T-cell (primary cell): ENCODE measurements at regions not wholly inside any gene's neighbourhood (a gene's known extent, or its start where the extent isn't known, plus 50 kb on each side); places are given as distances from the start of the nearest gene placed in this dataset.

Source experiments
- ATAC-seq, 4 experiments: fragments of 200-7000 bp in 3 of 4; fragments of 150-1000 bp in 1 of 4; cut with Tn5 transposase; replicated peaks in 1 of 4; 1 replicate in 3 of 4; 2 replicates in 1 of 4; pipeline ENCODE4 v1.10.0; 2021; ENCODE audit warnings: moderate library complexity in 3 of 4, mild to moderate bottlenecking in 2 of 4, moderate number of reproducible peaks in 1 of 4
- CTCF ChIA-PET, 2 donors: fragments of 300-600 bp; sonication (Branson Sonifier 250); formaldehyde crosslinking; loops; one replicate each; lab custom pipeline; 2022; ENCODE audit warnings: antibody characterized with exemption in 2 of 2; lab: Charles Lee
- POLR2A ChIA-PET, 2 donors: fragments of 300-600 bp; sonication (Branson Sonifier 250); formaldehyde crosslinking; loops; one replicate each; lab custom pipeline; 2022; ENCODE audit warnings: antibody characterized with exemption in 2 of 2; lab: Charles Lee
- DNase-seq, 35 experiments: peaks; one replicate each; pipeline versions ENCODE4 v3.0.0 to v3.0.0-alpha.2; 2013 to 2023
- H3K27ac ChIP-seq: one replicate; pipeline ENCODE4 v1.5.1; 2013; ENCODE audit warnings: low read length
- H3K27me3 ChIP-seq, 2 experiments: replicated peaks in 1 of 2; 1 replicate in 1 of 2; 2 replicates in 1 of 2; pipeline versions ENCODE4 v1.6.1 to v1.7.0; 2013; ENCODE audit warnings: low read length in 1 of 2, mixed read lengths in 1 of 2; ENCODE audit not compliant: control insufficient read depth in 2 of 2, insufficient read depth in 2 of 2; ENCODE audit errors: extremely low read depth in 1 of 2
- H3K36me3 ChIP-seq, 2 donors: 1 replicate in 1 of 2; 2 replicates in 1 of 2; pipeline versions ENCODE4 v1.6.1 to v1.7.0; 2013; ENCODE audit warnings: low read length in 1 of 2; ENCODE audit not compliant: control insufficient read depth in 2 of 2, insufficient read depth in 1 of 2; ENCODE audit errors: extremely low read depth in 1 of 2
- H3K4me1 ChIP-seq, 2 experiments: 1 replicate in 1 of 2; 2 replicates in 1 of 2; pipeline versions ENCODE4 v1.6.1 to v1.7.0; 2013; ENCODE audit warnings: low read length in 2 of 2, mixed read lengths in 1 of 2; ENCODE audit not compliant: insufficient read depth in 2 of 2, control insufficient read depth in 1 of 2; ENCODE audit errors: extremely low read depth in 1 of 2
- H3K4me3 ChIP-seq, 2 donors: 1 replicate in 1 of 2; 2 replicates in 1 of 2; pipeline versions ENCODE4 v1.5.1 to v1.7.0; 2013; ENCODE audit warnings: mild to moderate bottlenecking in 2 of 2, low read length in 1 of 2, moderate library complexity in 1 of 2; ENCODE audit not compliant: control insufficient read depth in 1 of 2; ENCODE audit errors: extremely low read depth in 1 of 2
- H3K9me3 ChIP-seq: 2 replicates; pipeline ENCODE4 v1.7.0; 2013
- H3K27ac Mint-ChIP-seq, 2 donors: one replicate each; pipeline ENCODE4 v1.8.0; 2020 to 2021; ENCODE audit warnings: mild to moderate bottlenecking in 2 of 2, mixed read lengths in 2 of 2
- H3K27me3 Mint-ChIP-seq, 2 donors: one replicate each; pipeline ENCODE4 v1.8.0; 2021 to 2022; ENCODE audit warnings: mixed read lengths in 2 of 2
- H3K36me3 Mint-ChIP-seq: one replicate; pipeline ENCODE4 v1.8.0; 2021; ENCODE audit warnings: mixed read lengths
- H3K4me1 Mint-ChIP-seq, 3 donors: one replicate each; pipeline ENCODE4 v1.8.0; 2020 to 2022; ENCODE audit warnings: mixed read lengths in 3 of 3, mild to moderate bottlenecking in 1 of 3
- H3K4me3 Mint-ChIP-seq, 3 donors: one replicate each; pipeline ENCODE4 v1.8.0; 2020 to 2022; ENCODE audit warnings: mild to moderate bottlenecking in 3 of 3, mixed read lengths in 3 of 3, moderate library complexity in 3 of 3
- H3K9me3 Mint-ChIP-seq, 3 donors: one replicate each; pipeline ENCODE4 v1.8.0; 2020 to 2022; ENCODE audit warnings: mixed read lengths in 3 of 3
- WGBS: methylation state at CpG from one replicate; pipeline ENCODE4 v1.1.5; 2013; ENCODE audit warnings: missing lambda C conversion rate; ENCODE audit not compliant: insufficient coverage; 5-methylcytosine and 5-hydroxymethylcytosine counted together

DNA sequence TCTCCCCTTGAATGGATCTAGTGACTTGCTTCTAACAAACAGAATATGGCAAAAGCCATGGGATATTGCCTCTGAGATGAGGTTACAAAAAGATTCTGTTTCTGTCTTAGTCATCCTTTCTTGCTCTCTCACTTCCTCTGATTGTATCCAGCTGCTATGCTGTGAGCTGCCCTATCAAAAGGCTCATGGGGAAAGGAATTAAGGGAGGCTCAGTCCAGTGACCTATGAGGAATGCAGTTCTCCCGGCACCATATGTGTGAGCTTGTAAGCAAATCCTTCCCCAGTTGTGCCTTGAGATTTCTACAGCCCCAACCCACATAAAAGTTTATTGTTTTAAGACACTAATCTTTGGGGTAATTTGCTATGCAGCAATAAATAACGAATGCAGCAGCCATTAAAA is 183.1 kb downstream of the KLHL28 start:
- Mint-ChIP-seq H3K4me3 (no peak overlapping the region), H3K4me1 (no peaks in the 10 kb centered on the region), H3K9me3 (no peaks in the 10 kb centered on the region), H3K36me3 (no peaks in the 10 kb centered on the region), H3K27ac (no peak overlapping the region), H3K27me3 (peaks cover 3 to 10% of the 10 kb centered on the region in 2 donors)
- H3K27ac ChIP-seq = no peak overlapping the region
- no peaks in the 10 kb centered on the region for H3K9me3 ChIP-seq
- no peaks in the 10 kb centered on the region for H3K36me3 ChIP-seq
- POLR2A ChIA-PET = no interaction called here
- no peak overlapping the region for H3K4me3 ChIP-seq
- H3K27me3 ChIP-seq = no peaks in the 10 kb centered on the region
- no peaks in the 10 kb centered on the region for H3K4me1 ChIP-seq
- 29% methylated on average over 1 of the region's 2 CpGs for WGBS
- no peak for DNase-seq
- no peak for ATAC-seq
- CTCF ChIA-PET = no interaction called here

GRCh38 chr14:44777584-44777983 is 184.2 kb downstream of the KLHL28 start:
- Mint-ChIP-seq H3K4me3 (no peak overlapping the region), H3K27me3 (peaks cover 0 to 4% of the 10 kb centered on the region in 2 donors), H3K27ac (no peak overlapping the region), H3K36me3 (no peaks in the 10 kb centered on the region), H3K9me3 (no peaks in the 10 kb centered on the region), H3K4me1 (no peaks in the 10 kb centered on the region)
- Histone ChIP-seq H3K36me3 (no peaks in the 10 kb centered on the region), H3K27me3 (no peaks in the 10 kb centered on the region), H3K4me3 (no peak overlapping the region), H3K4me1 (no peaks in the 10 kb centered on the region), H3K9me3 (no peaks in the 10 kb centered on the region), H3K27ac (no peak overlapping the region)
- WGBS = 39% methylated on average over 4 of the region's 5 CpGs
- ChIA-PET POLR2A (no interaction called here), CTCF (no interaction called here)
- ATAC-seq (no peak), DNase-seq (no peak)

GRCh38 chr14:44775248-44775647 is 186.5 kb downstream of the KLHL28 start:
- H3K27ac Mint-ChIP-seq = no peak overlapping the region
- Histone ChIP-seq H3K4me1 (no peaks in the 10 kb centered on the region), H3K4me3 (no peak overlapping the region), H3K36me3 (no peaks in the 10 kb centered on the region), H3K9me3 (no peaks in the 10 kb centered on the region), H3K27me3 (no peaks in the 10 kb centered on the region), H3K27ac (no peak overlapping the region)
- no peak for DNase-seq
- no peaks in the 10 kb centered on the region for H3K36me3 Mint-ChIP-seq
- CTCF ChIA-PET = no interaction called here
- H3K4me3 Mint-ChIP-seq = no peak overlapping the region
- 90% methylated on average over 2 of the region's 3 CpGs for WGBS
- H3K4me1 Mint-ChIP-seq = no peaks in the 10 kb centered on the region
- H3K27me3 Mint-ChIP-seq = peaks cover 0 to 7% of the 10 kb centered on the region in 2 donors
- no peaks in the 10 kb centered on the region for H3K9me3 Mint-ChIP-seq
- POLR2A ChIA-PET = no interaction called here
- ATAC-seq = no peak

GRCh38 chr14:44774396-44774795 is 187.4 kb downstream of the KLHL28 start:
- no peaks in the 10 kb centered on the region for H3K36me3 Mint-ChIP-seq
- H3K4me1 ChIP-seq = no peaks in the 10 kb centered on the region
- 25% methylated on average over 1 of the region's 2 CpGs for WGBS
- no peaks in the 10 kb centered on the region for H3K4me1 Mint-ChIP-seq
- H3K4me3 ChIP-seq = no peak overlapping the region
- H3K27me3 ChIP-seq = no peaks in the 10 kb centered on the region
- no peak for ATAC-seq
- H3K9me3 ChIP-seq = no peaks in the 10 kb centered on the region
- H3K27ac ChIP-seq = no peak overlapping the region
- no peak overlapping the region for H3K4me3 Mint-ChIP-seq
- ChIA-PET CTCF (no interaction called here), POLR2A (no interaction called here)
- no peak for DNase-seq
- no peaks in the 10 kb centered on the region for H3K9me3 Mint-ChIP-seq
- H3K36me3 ChIP-seq = no peaks in the 10 kb centered on the region
- no peak overlapping the region for H3K27ac Mint-ChIP-seq
- peaks cover 0 to 10% of the 10 kb centered on the region in 2 donors for H3K27me3 Mint-ChIP-seq

DNA sequence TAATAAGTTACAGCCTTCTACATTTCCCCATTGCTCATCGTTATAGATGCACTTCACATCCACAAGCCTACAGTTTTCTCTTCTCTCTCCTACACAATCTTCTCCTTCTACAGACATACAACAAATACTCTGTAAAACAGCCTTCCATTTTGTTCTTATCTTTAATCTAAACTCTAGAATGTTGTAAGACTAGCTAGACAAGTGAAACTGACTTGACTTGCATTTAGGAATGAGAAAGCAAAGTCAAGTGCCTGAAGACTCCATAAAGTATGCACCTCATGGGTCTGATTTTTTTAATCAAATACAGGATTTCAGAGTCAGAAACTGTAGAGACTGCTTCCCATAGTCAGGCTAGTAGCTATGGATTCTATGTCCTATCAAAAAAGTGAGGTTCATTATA is 190.3 kb downstream of the KLHL28 start:
- ATAC-seq = no peak
- no peaks in the 10 kb centered on the region for H3K9me3 Mint-ChIP-seq
- H3K27ac Mint-ChIP-seq = no peak overlapping the region
- no peaks in the 10 kb centered on the region for H3K36me3 Mint-ChIP-seq
- Histone ChIP-seq H3K27ac (no peak overlapping the region), H3K36me3 (no peaks in the 10 kb centered on the region), H3K9me3 (no peaks in the 10 kb centered on the region), H3K4me3 (no peak overlapping the region), H3K4me1 (no peaks in the 10 kb centered on the region), H3K27me3 (no peaks in the 10 kb centered on the region)
- peaks cover 0 to 10% of the 10 kb centered on the region in 2 donors for H3K27me3 Mint-ChIP-seq
- H3K4me3 Mint-ChIP-seq = no peak overlapping the region
- whole genome bisulfite sequencing = no CpG with 5 or more reads among the region's 1 CpG
- POLR2A ChIA-PET = no interaction called here
- CTCF ChIA-PET = no interaction called here
- no peaks in the 10 kb centered on the region for H3K4me1 Mint-ChIP-seq
- DNase-seq = no peak

- Mint-ChIP-seq H3K4me3 (no peak overlapping the region), H3K27me3 (peaks cover 0 to 18% of the 10 kb centered on the region in 2 donors)
- no CpG with 5 or more reads among the region's 3 CpGs for WGBS
Observed at GRCh38 chr14:44770201-44770600, 191.5 kb downstream of the KLHL28 start.

DNA sequence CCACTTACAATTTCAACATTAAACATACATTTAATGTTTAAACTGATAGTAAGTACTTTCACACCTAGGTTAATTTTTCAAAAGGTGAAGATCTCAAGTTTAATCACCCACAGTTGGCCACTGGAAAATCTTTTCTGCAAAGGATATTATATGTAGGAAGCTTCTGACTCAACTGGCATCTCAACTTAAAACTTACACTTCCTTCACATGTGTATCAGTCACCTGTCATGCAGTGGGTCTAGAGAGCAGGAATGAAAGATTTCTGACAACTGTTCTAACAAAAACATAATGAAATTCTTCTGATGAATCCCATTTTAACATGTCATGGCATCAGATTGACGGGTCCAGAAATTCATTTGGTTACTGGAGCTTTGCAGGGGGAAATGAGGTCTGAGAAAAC is 192.8 kb downstream of the KLHL28 start:
- Mint-ChIP-seq H3K9me3 (no peaks in the 10 kb centered on the region), H3K36me3 (no peaks in the 10 kb centered on the region), H3K4me1 (no peaks in the 10 kb centered on the region), H3K27ac (no peak overlapping the region), H3K27me3 (peaks cover 0 to 18% of the 10 kb centered on the region in 2 donors), H3K4me3 (no peak overlapping the region)
- DNase-seq (no peak), ATAC-seq (no peak)
- no peak overlapping the region for H3K27ac ChIP-seq
- H3K4me1 ChIP-seq = no peaks in the 10 kb centered on the region
- no peak overlapping the region for H3K4me3 ChIP-seq
- H3K9me3 ChIP-seq = no peaks in the 10 kb centered on the region
- no peaks in the 10 kb centered on the region for H3K27me3 ChIP-seq
- H3K36me3 ChIP-seq = no peaks in the 10 kb centered on the region
- ChIA-PET CTCF (no interaction called here), POLR2A (no interaction called here)
- no CpG with 5 or more reads among the region's 1 CpG for WGBS

More at GRCh38 chr14:44770201-44770600, 191.5 kb downstream of the KLHL28 start:
- ATAC-seq (no peak), DNase-seq (no peak)
- CTCF ChIA-PET = no interaction called here
- POLR2A ChIA-PET = no interaction called here
- Mint-ChIP-seq H3K27ac (no peak overlapping the region), H3K36me3 (no peaks in the 10 kb centered on the region), H3K4me1 (no peaks in the 10 kb centered on the region), H3K9me3 (no peaks in the 10 kb centered on the region)
- H3K27me3 ChIP-seq = no peaks in the 10 kb centered on the region
- H3K27ac ChIP-seq = no peak overlapping the region
- no peaks in the 10 kb centered on the region for H3K4me1 ChIP-seq
- H3K4me3 ChIP-seq = no peak overlapping the region
- H3K9me3 ChIP-seq = no peaks in the 10 kb centered on the region
- H3K36me3 ChIP-seq = no peaks in the 10 kb centered on the region
